Ecto neural progenitor cell (in vitro differentiated cells): ENCODE measurements at regions not wholly inside any gene's neighbourhood (a gene's known extent, or its start where the extent isn't known, plus 50 kb on each side); places are given as distances from the start of the nearest gene placed in this dataset.

Experiments
- DNase-seq: peaks from one replicate; pipeline ENCODE4 v3.0.0-alpha.2; 2018; ENCODE audit warnings: low spot score

- no peak for DNase-seq
Observed at GRCh38 chr2:196530910-196531309, 108.6 kb upstream of the CCDC150 start.

- no peak for DNase-seq
Observed at GRCh38 chr2:196533772-196534397, 105.6 kb upstream of the CCDC150 start.

- no peak for DNase-seq
Observed at GRCh38 chr2:196534495-196534894, 105.0 kb upstream of the CCDC150 start.

GRCh38 chr2:196535061-196535460, 104.5 kb upstream of the CCDC150 start:
- no peak for DNase-seq

GRCh38 chr2:196535742-196536141, 103.8 kb upstream of the CCDC150 start:
- DNase-seq: no peak

- DNase-seq: no peak
Observed at GRCh38 chr2:196537311-196537710, 102.2 kb upstream of the CCDC150 start.

GRCh38 chr2:196538189-196538588, 101.3 kb upstream of the CCDC150 start:
- DNase-seq: no peak

GRCh38 chr2:196538646-196539045, 100.9 kb upstream of the CCDC150 start:
- no peak for DNase-seq

- no peak for DNase-seq
Observed at GRCh38 chr2:196544906-196545433, 94.5 kb upstream of the CCDC150 start.

GRCh38 chr2:196546151-196546919, 93.2 kb upstream of the CCDC150 start:
- no peak for DNase-seq

- no peak for DNase-seq
Observed at GRCh38 chr2:196549052-196549451, 90.5 kb upstream of the CCDC150 start.

- DNase-seq: no peak
Observed at GRCh38 chr2:196551014-196551413, 88.5 kb upstream of the CCDC150 start.

GRCh38 chr2:196555161-196555560, 84.4 kb upstream of the CCDC150 start:
- no peak for DNase-seq

- DNase-seq: no peak
Observed at GRCh38 chr2:196555726-196556125, 83.8 kb upstream of the CCDC150 start.

- no peak for DNase-seq
Observed at GRCh38 chr2:196558497-196558896, 81.0 kb upstream of the CCDC150 start.

GRCh38 chr2:196563876-196564275, 75.6 kb upstream of the CCDC150 start:
- no peak for DNase-seq

GRCh38 chr2:196565106-196565765, 74.3 kb upstream of the CCDC150 start:
- DNase-seq: no peak

GRCh38 chr2:196565982-196566381, 73.5 kb upstream of the CCDC150 start:
- DNase-seq: no peak

GRCh38 chr2:196566961-196567666, 72.4 kb upstream of the CCDC150 start:
- DNase-seq: no peak

- no peak for DNase-seq
Observed at GRCh38 chr2:196568506-196568905, 71.0 kb upstream of the CCDC150 start.

GRCh38 chr2:196584903-196585302, 54.6 kb upstream of the CCDC150 start:
- DNase-seq: no peak

GRCh38 chr2:196586511-196586991, 53.0 kb upstream of the CCDC150 start:
- DNase-seq: no peak
